Fibroblast of skin of back (primary cell): ENCODE measurements at regions not wholly inside any gene's neighbourhood (a gene's known extent, or its start where the extent isn't known, plus 50 kb on each side); places are given as distances from the start of the nearest gene placed in this dataset.
"Not testable (repeated sequence)": the region's sequence is repeated elsewhere in the genome, so short reads cannot be mapped to it uniquely, and the experiment has no call there.

ENCODE experiments used
- DNase-seq: peaks from one replicate; pipeline ENCODE4 v3.0.0-alpha.2; 2013

GRCh38 chr6:86731631-86732030, 205.7 kb upstream of the HTR1E start:
- DNase-seq, result not testable (repeated sequence)

- DNase-seq, result not testable (repeated sequence)
These were observed 206.6 kb upstream of the HTR1E start for GRCh38 chr6:86730772-86731171.

- no peak for DNase-seq
These were observed 207.1 kb upstream of the HTR1E start for GRCh38 chr6:86730216-86730615.

GRCh38 chr6:86728976-86729375, 208.4 kb upstream of the HTR1E start:
- DNase-seq, result no peak

GRCh38 chr6:86724695-86725094, 212.6 kb upstream of the HTR1E start:
- no peak for DNase-seq

GRCh38 chr6:86723729-86724128, 213.6 kb upstream of the HTR1E start:
- peak; percentile 49 for DNase-seq

- DNase-seq, result peak; percentile 29
These were observed 214.2 kb upstream of the HTR1E start for GRCh38 chr6:86723151-86723550.

GRCh38 chr6:86722131-86722530, 215.2 kb upstream of the HTR1E start:
- DNase-seq, result no peak

- peak; percentile 42 for DNase-seq
These were observed 221.7 kb upstream of the HTR1E start for GRCh38 chr6:86715676-86716075.

GRCh38 chr6:86712039-86712438, 225.3 kb upstream of the HTR1E start:
- DNase-seq, result no peak

GRCh38 chr6:86707545-86708120, 229.7 kb upstream of the HTR1E start:
- no peak for DNase-seq

GRCh38 chr6:86706449-86706848, 230.9 kb upstream of the HTR1E start:
- DNase-seq, result no peak

- not testable (repeated sequence) for DNase-seq
These were observed 236.1 kb upstream of the HTR1E start for GRCh38 chr6:86701228-86701627.

GRCh38 chr6:86686496-86686895, 250.8 kb upstream of the HTR1E start:
- no peak for DNase-seq

- DNase-seq, result no peak
These were observed 252.0 kb upstream of the HTR1E start for GRCh38 chr6:86685230-86685797.

- DNase-seq, result no peak
These were observed 254.0 kb upstream of the HTR1E start for GRCh38 chr6:86683132-86683908.

- no peak for DNase-seq
These were observed 255.0 kb upstream of the HTR1E start for GRCh38 chr6:86682297-86682696.

GRCh38 chr6:86681140-86681539, 256.2 kb upstream of the HTR1E start:
- DNase-seq, result not testable (repeated sequence)

- DNase-seq, result not testable (repeated sequence)
These were observed 265.2 kb upstream of the HTR1E start for GRCh38 chr6:86672125-86672524.

GRCh38 chr6:86657192-86657591, 280.1 kb upstream of the HTR1E start:
- DNase-seq, result no peak

GRCh38 chr6:86629123-86629522, 308.2 kb upstream of the HTR1E start:
- no peak for DNase-seq

- DNase-seq, result no peak
These were observed 317.9 kb upstream of the HTR1E start for GRCh38 chr6:86619428-86619827.

GRCh38 chr6:86615299-86615698, 322.0 kb upstream of the HTR1E start:
- no peak for DNase-seq
